Neural cell (in vitro differentiated cells): ENCODE measurements at regions not wholly inside any gene's neighbourhood (a gene's known extent, or its start where the extent isn't known, plus 50 kb on each side); places are given as distances from the start of the nearest gene placed in this dataset.

Experiments
- H2AFZ ChIP-seq: fragments of 200-600, 300-800 bp; sonication (generic), shearing (Covaris generic); 2 replicates; pipeline ENCODE4 v1.6.0; 2014; ENCODE audit warnings: low read depth, mild to moderate bottlenecking, antibody characterized with exemption, low read length, moderate library complexity
- H3F3A ChIP-seq: fragments of 200-600 bp; shearing (Covaris generic); 2 replicates; pipeline ENCODE4 v1.6.1; 2016; ENCODE audit warnings: mild to moderate bottlenecking, moderate library complexity, mixed read lengths, antibody characterized with exemption, low read length; ENCODE audit not compliant: insufficient read depth, poor library complexity, severe bottlenecking
- H3K27ac ChIP-seq: fragments of 200-600, 300-800 bp; sonication (generic), shearing (Covaris generic); 2 replicates; pipeline ENCODE4 v1.5.1; 2014; ENCODE audit warnings: mild to moderate bottlenecking, low read length, moderate library complexity
- H3K27me3 ChIP-seq: fragments of 300-800, 200-600 bp; sonication (generic), shearing (Covaris generic); 2 replicates; pipeline ENCODE4 v1.6.0; 2014; ENCODE audit warnings: mild to moderate bottlenecking, low read depth, low read length, moderate library complexity; ENCODE audit not compliant: insufficient read depth
- H3K36me3 ChIP-seq: fragments of 300-800, 200-600 bp; sonication (generic), shearing (Covaris generic); 2 replicates; pipeline ENCODE4 v1.5.1; 2014; ENCODE audit warnings: mild to moderate bottlenecking, antibody characterized with exemption, low read length, moderate library complexity; ENCODE audit not compliant: insufficient read depth
- H3K4me2 ChIP-seq: fragments of 300-800, 200-600 bp; sonication (generic), shearing (Covaris generic); 2 replicates; pipeline ENCODE4 v1.6.0; 2014; ENCODE audit warnings: mild to moderate bottlenecking, low read length
- H3K4me3 ChIP-seq: fragments of 300-800, 200-600 bp; sonication (generic), shearing (Covaris generic); 2 replicates; pipeline ENCODE4 v1.5.1; 2014; ENCODE audit warnings: mild to moderate bottlenecking, low read length, moderate library complexity
- H3K79me2 ChIP-seq: fragments of 200-600 bp; shearing (Covaris generic); replicated peaks from 2 replicates; pipeline ENCODE4 v1.6.0; 2014; ENCODE audit warnings: mild to moderate bottlenecking, low read length, moderate library complexity; ENCODE audit not compliant: insufficient read depth
- H3K9ac ChIP-seq: fragments of 300-800, 200-600 bp; sonication (generic), shearing (Covaris generic); 2 replicates; pipeline ENCODE4 v1.6.1; 2016; ENCODE audit warnings: mild to moderate bottlenecking, low read length, mixed read lengths
- H3K9me2 ChIP-seq: fragments of 200-600 bp; shearing (Covaris generic); 2 replicates; pipeline ENCODE4 v1.6.1; 2016; ENCODE audit warnings: mild to moderate bottlenecking, low read length, mixed read lengths; ENCODE audit not compliant: insufficient read depth
- H3K9me3 ChIP-seq: fragments of 200-600, 300-800 bp; sonication (generic), shearing (Covaris generic); 2 replicates; pipeline ENCODE4 v1.6.1; 2016; ENCODE audit warnings: mild to moderate bottlenecking, mixed run types, low read length, moderate library complexity, mixed read lengths
- H4K20me1 ChIP-seq: fragments of 200-600 bp; shearing (Covaris generic); 2 replicates; pipeline ENCODE4 v1.6.1; 2016; ENCODE audit warnings: mild to moderate bottlenecking, mixed run types; ENCODE audit not compliant: insufficient read depth
- CTCF ChIP-seq: fragments of 450-650 bp; IDR thresholded peaks from 2 replicates; pipeline ENCODE4 v1.5.1; 2014; ENCODE audit warnings: antibody characterized with exemption, mild to moderate bottlenecking, moderate library complexity; ENCODE audit not compliant: poor library complexity, severe bottlenecking
- EP300 ChIP-seq: fragments of 450-650 bp; conservative IDR thresholded peaks from 2 replicates; pipeline ENCODE4 v1.6.1; 2014; ENCODE audit warnings: antibody characterized with exemption, mild to moderate bottlenecking, moderate library complexity; ENCODE audit not compliant: poor library complexity, severe bottlenecking
- EZH2 ChIP-seq: fragments of 200-600, 300-800 bp; shearing (Covaris generic), sonication (generic); IDR thresholded peaks from 2 replicates; pipeline ENCODE4 v1.6.1; 2014; ENCODE audit warnings: antibody characterized with exemption, low read length, borderline replicate concordance, mild to moderate bottlenecking; ENCODE audit not compliant: insufficient read depth, poor library complexity, severe bottlenecking
- MXI1 ChIP-seq: fragments of 450-650 bp; conservative IDR thresholded peaks from 2 replicates; pipeline ENCODE4 v1.6.1; 2014; ENCODE audit warnings: antibody characterized with exemption, mild to moderate bottlenecking; ENCODE audit not compliant: poor library complexity, severe bottlenecking
- POLR2AphosphoS5 ChIP-seq: IDR thresholded peaks from 2 replicates; pipeline ENCODE4 v1.6.1; 2012
- RAD21 ChIP-seq: fragments of 450-650 bp; conservative IDR thresholded peaks from 2 replicates; pipeline ENCODE4 v1.6.1; 2014; ENCODE audit warnings: antibody characterized with exemption, mild to moderate bottlenecking, moderate library complexity
- REST ChIP-seq: IDR thresholded peaks from 2 replicates; pipeline ENCODE4 v1.6.1; 2012; ENCODE audit warnings: borderline replicate concordance
- SMC3 ChIP-seq: fragments of 450-650 bp; conservative IDR thresholded peaks from 2 replicates; pipeline ENCODE4 v1.6.1; 2014; ENCODE audit warnings: antibody characterized with exemption, mild to moderate bottlenecking, moderate library complexity; ENCODE audit not compliant: poor library complexity
- TAF1 ChIP-seq: IDR thresholded peaks from 2 replicates; pipeline ENCODE4 v1.6.1; 2012; ENCODE audit warnings: low read depth

GRCh38 chr3:106184540-106185457, 316.0 kb upstream of the CBLB start:
- Histone ChIP-seq H3K4me2 (no peak overlapping the region), H3K9ac (no peak overlapping the region), H3K9me3 (no peaks in the 10 kb centered on the region), H3K79me2 (no peaks in the 10 kb centered on the region), H3K27me3 (no peaks in the 10 kb centered on the region), H2AFZ (no peak overlapping the region), H3F3A (no peaks in the 10 kb centered on the region), H4K20me1 (no peaks in the 10 kb centered on the region), H3K27ac (no peak overlapping the region), H3K9me2 (no peaks in the 10 kb centered on the region), H3K4me3 (no peak overlapping the region), H3K36me3 (no peaks in the 10 kb centered on the region)
- TF ChIP-seq SMC3 (no peak), POLR2AphosphoS5 (no peak)

DNA sequence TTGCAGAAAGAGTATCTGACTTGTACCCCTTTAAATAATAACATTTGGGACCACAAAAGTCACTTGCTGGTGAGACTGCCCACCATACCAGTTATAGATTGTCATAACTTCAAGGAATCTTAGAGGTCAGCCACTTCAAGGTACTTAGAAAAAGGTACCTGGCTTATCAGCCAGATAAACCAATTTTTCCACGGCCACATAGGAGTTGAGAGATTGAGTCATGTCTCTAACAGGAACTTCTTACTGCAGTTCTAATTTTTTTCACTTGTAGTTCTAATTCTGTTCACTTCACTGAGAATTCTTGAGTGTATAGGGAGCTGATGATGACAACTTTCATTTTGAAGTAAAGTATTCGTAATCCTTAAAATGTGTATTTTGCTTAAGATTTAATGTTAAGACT, 317.1 kb upstream of the CBLB start:
- H3K36me3 ChIP-seq, result no peaks in the 10 kb centered on the region
- no peaks in the 10 kb centered on the region for H4K20me1 ChIP-seq
- H3K9ac ChIP-seq, result no peak overlapping the region
- no peaks in the 10 kb centered on the region for H3K27me3 ChIP-seq
- no peaks in the 10 kb centered on the region for H3K79me2 ChIP-seq
- no peak for TF ChIP-seq MXI1
- TF ChIP-seq REST, result no peak
- no peak for TF ChIP-seq EZH2
- TF ChIP-seq TAF1, result no peak
- TF ChIP-seq CTCF, result no peak
- no peak for TF ChIP-seq RAD21
- no peak for TF ChIP-seq EP300
- no peak for TF ChIP-seq POLR2AphosphoS5
- no peak for TF ChIP-seq SMC3
- no peaks in the 10 kb centered on the region for H3F3A ChIP-seq
- H3K9me2 ChIP-seq, result no peaks in the 10 kb centered on the region
- no peak overlapping the region for H3K27ac ChIP-seq
- no peak overlapping the region for H3K4me2 ChIP-seq
- H3K9me3 ChIP-seq, result no peaks in the 10 kb centered on the region
- no peak overlapping the region for H2AFZ ChIP-seq
- no peak overlapping the region for H3K4me3 ChIP-seq
